GM21381 (cell line): ENCODE measurements at regions not wholly inside any gene's neighbourhood (a gene's known extent, or its start where the extent isn't known, plus 50 kb on each side); places are given as distances from the start of the nearest gene placed in this dataset.
"Not testable (repeated sequence)": the region's sequence is repeated elsewhere in the genome, so short reads cannot be mapped to it uniquely, and the experiment has no call there.

Experiments used
- ATAC-seq: cut with Tn5 transposase; IDR thresholded peaks from one replicate; pipeline ENCODE4 v1.9.1; 2021; ENCODE audit warnings: mild to moderate bottlenecking, moderate library complexity; ENCODE audit not compliant: unreplicated experiment

- no peak for ATAC-seq
Observed at GRCh38 chr17:63075969-63076368, 109.9 kb downstream of the TANC2 start.

- ATAC-seq: no peak
Observed at GRCh38 chr17:63078707-63079106, 112.7 kb downstream of the TANC2 start.

GRCh38 chr17:63082273-63082861 is 116.3 kb downstream of the TANC2 start:
- ATAC-seq: no peak

- ATAC-seq: no peak
Observed at GRCh38 chr17:63082952-63083351, 116.9 kb downstream of the TANC2 start.

- no peak for ATAC-seq
Observed at GRCh38 chr17:63086483-63087185, 120.6 kb downstream of the TANC2 start.

- ATAC-seq: not testable (repeated sequence)
Observed at GRCh38 chr17:63090358-63091114, 124.5 kb downstream of the TANC2 start.

- ATAC-seq: not testable (repeated sequence)
Observed at GRCh38 chr17:63091909-63092308, 125.9 kb downstream of the TANC2 start.

GRCh38 chr17:63094631-63095030 is 128.6 kb downstream of the TANC2 start:
- no peak for ATAC-seq

- no peak for ATAC-seq
Observed at GRCh38 chr17:63095459-63095858, 129.4 kb downstream of the TANC2 start.

GRCh38 chr17:63095879-63096278 is 129.8 kb downstream of the TANC2 start:
- ATAC-seq: no peak

- no peak for ATAC-seq
Observed at GRCh38 chr17:63096426-63096825, 130.4 kb downstream of the TANC2 start.

GRCh38 chr17:63099425-63099824 is 133.4 kb downstream of the TANC2 start:
- ATAC-seq: no peak

- no peak for ATAC-seq
Observed at GRCh38 chr17:63102034-63102433, 136.0 kb downstream of the TANC2 start.

- ATAC-seq: no peak
Observed at GRCh38 chr17:63106050-63106449, 140.0 kb downstream of the TANC2 start.

- no peak for ATAC-seq
Observed at GRCh38 chr17:63109661-63110060, 143.6 kb downstream of the TANC2 start.

- no peak for ATAC-seq
Observed at GRCh38 chr17:63113167-63113566, 147.1 kb downstream of the TANC2 start.

- ATAC-seq: no peak
Observed at GRCh38 chr17:63116228-63116627, 150.2 kb downstream of the TANC2 start.

GRCh38 chr17:63116967-63117830 is 151.2 kb downstream of the TANC2 start:
- ATAC-seq: no peak

GRCh38 chr17:63120406-63120805 is 154.4 kb downstream of the TANC2 start:
- ATAC-seq: no peak

GRCh38 chr17:63124536-63124935 is 158.5 kb downstream of the TANC2 start:
- no peak for ATAC-seq

- ATAC-seq: no peak
Observed at GRCh38 chr17:63124958-63125357, 158.9 kb downstream of the TANC2 start.
